ENCODE measurements at regions not wholly inside any gene's neighbourhood (a gene's known extent, or its start where the extent isn't known, plus 50 kb on each side); places are given as distances from the start of the nearest gene placed in this dataset.

GRCh38 chrX:137195991-137196390 is 162.2 kb upstream of the GPR101 start:
- whole genome bisulfite sequencing (ENCODE audit: insufficient coverage, low coverage, low lambda C conversion rate, missing lambda C conversion rate): 33% methylated on average over 2 of the region's 2 CpGs
- no peaks in the 10 kb centered on the region for H3K27me3 ChIP-seq
- H3K27ac ChIP-seq: no peak overlapping the region
- intact Hi-C loops (cut with DNase I): no loop called here
- ATAC-seq: no peak
- no peak for DNase-seq
- no peak overlapping the region for H3K4me3 ChIP-seq
- H3K4me1 ChIP-seq: no peaks in the 10 kb centered on the region
- TF ChIP-seq CTCF (IDR thresholded peaks at IDR 0.05) (no peak), POLR2A (IDR thresholded peaks at IDR 0.05) (no peak)
- H3K9me3 ChIP-seq: no peaks in the 10 kb centered on the region
- H3K36me3 ChIP-seq: no peaks in the 10 kb centered on the region

GRCh38 chrX:137195296-137195695 is 161.5 kb upstream of the GPR101 start:
- no peak overlapping the region for H3K27ac ChIP-seq
- no peak for ATAC-seq
- no peak for TF ChIP-seq CTCF (IDR thresholded peaks at IDR 0.05)
- TF ChIP-seq POLR2A (IDR thresholded peaks at IDR 0.05): no peak
- intact Hi-C loops (cut with DNase I): no loop called here
- H3K9me3 ChIP-seq: no peaks in the 10 kb centered on the region
- no peaks in the 10 kb centered on the region for H3K4me1 ChIP-seq
- 5% methylated on average over 1 of the region's 2 CpGs for WGBS (ENCODE audit: insufficient coverage, low coverage, low lambda C conversion rate, missing lambda C conversion rate)
- no peaks in the 10 kb centered on the region for H3K27me3 ChIP-seq
- no peak overlapping the region for H3K4me3 ChIP-seq
- DNase-seq: no peak
- no peaks in the 10 kb centered on the region for H3K36me3 ChIP-seq

GRCh38 chrX:137194164-137194563 is 160.4 kb upstream of the GPR101 start:
- Histone ChIP-seq H3K36me3 (no peaks in the 10 kb centered on the region), H3K9me3 (no peaks in the 10 kb centered on the region), H3K4me3 (no peak overlapping the region), H3K27me3 (no peaks in the 10 kb centered on the region), H3K4me1 (no peaks in the 10 kb centered on the region), H3K27ac (no peak overlapping the region)
- TF ChIP-seq POLR2A (IDR thresholded peaks at IDR 0.05) (no peak), CTCF (IDR thresholded peaks at IDR 0.05) (peak; percentile 58 to 74 (median 62))
- peak in 1 of 3 donors; percentile 36 for DNase-seq
- peak; percentile 75 to 91 (median 82) for ATAC-seq
- 0% methylated on average over 2 of the region's 4 CpGs for WGBS (ENCODE audit: insufficient coverage, low coverage, low lambda C conversion rate, missing lambda C conversion rate)
- intact Hi-C loops (cut with DNase I): no loop called here

- intact Hi-C loops (cut with DNase I): no loop called here
- 25% methylated on average over 1 of the region's 4 CpGs for WGBS (ENCODE audit: insufficient coverage, low coverage, low lambda C conversion rate, missing lambda C conversion rate)
- Histone ChIP-seq H3K27ac (no peak overlapping the region), H3K36me3 (no peaks in the 10 kb centered on the region), H3K9me3 (no peaks in the 10 kb centered on the region), H3K27me3 (no peaks in the 10 kb centered on the region), H3K4me1 (peaks cover 0 to 15% (median 0%) of the 10 kb centered on the region in 4 donors), H3K4me3 (no peak overlapping the region)
- peak; percentile 64 to 90 (median 82) for ATAC-seq
- DNase-seq: no peak
- TF ChIP-seq POLR2A (IDR thresholded peaks at IDR 0.05) (no peak), CTCF (IDR thresholded peaks at IDR 0.05) (no peak)
Measured at GRCh38 chrX:137187540-137187939, 153.7 kb upstream of the GPR101 start.

GRCh38 chrX:137178392-137178791 is 144.6 kb upstream of the GPR101 start:
- ATAC-seq: no peak
- Histone ChIP-seq H3K4me1 (no peaks in the 10 kb centered on the region), H3K36me3 (no peaks in the 10 kb centered on the region), H3K4me3 (no peak overlapping the region), H3K9me3 (no peaks in the 10 kb centered on the region), H3K27ac (no peak overlapping the region), H3K27me3 (no peaks in the 10 kb centered on the region)
- 21% methylated on average over 3 of the region's 3 CpGs for WGBS (ENCODE audit: insufficient coverage, low coverage, low lambda C conversion rate, missing lambda C conversion rate)
- intact Hi-C loops (cut with DNase I): no loop called here
- no peak for DNase-seq
- TF ChIP-seq CTCF (IDR thresholded peaks at IDR 0.05): no peak
- no peak for TF ChIP-seq POLR2A (IDR thresholded peaks at IDR 0.05)

Data from right lobe of liver (tissue), 6 donors.